Loucy (cell line): ENCODE measurements at regions not wholly inside any gene's neighbourhood (a gene's known extent, or its start where the extent isn't known, plus 50 kb on each side); places are given as distances from the start of the nearest gene placed in this dataset.

ENCODE experiments used
- H2AFZ ChIP-seq: fragments of 200-600 bp; sonication (generic); 2 replicates; pipeline ENCODE4 v1.6.0; 2016; ENCODE audit warnings: antibody characterized with exemption, mild to moderate bottlenecking, low read length, moderate library complexity
- H3F3A ChIP-seq: fragments of 200-600 bp; 2 replicates; pipeline ENCODE4 v1.6.0; 2016; ENCODE audit warnings: antibody characterized with exemption, low read depth, mild to moderate bottlenecking
- H3K27me3 ChIP-seq: fragments of 200-600 bp; sonication (generic); 2 replicates; pipeline ENCODE4 v1.6.1; 2014; ENCODE audit warnings: low read length, mild to moderate bottlenecking; ENCODE audit not compliant: insufficient read depth, poor library complexity, severe bottlenecking
- H3K36me3 ChIP-seq: fragments of 200-600 bp; sonication (generic); 2 replicates; pipeline ENCODE4 v1.6.1; 2016; ENCODE audit warnings: low read length; ENCODE audit not compliant: insufficient read depth
- H3K4me1 ChIP-seq: fragments of 200-600 bp; sonication (generic); 2 replicates; pipeline ENCODE4 v1.5.1; 2014; ENCODE audit warnings: low read length, mild to moderate bottlenecking; ENCODE audit not compliant: insufficient read depth, poor library complexity, severe bottlenecking
- H3K4me2 ChIP-seq: fragments of 200-600 bp; sonication (generic); 2 replicates; pipeline ENCODE4 v1.6.0; 2014; ENCODE audit warnings: antibody characterized with exemption, low read length, low read depth, mild to moderate bottlenecking; ENCODE audit not compliant: poor library complexity, severe bottlenecking
- H3K4me3 ChIP-seq: fragments of 200-600 bp; sonication (generic); 2 replicates; pipeline ENCODE4 v1.5.1; 2014; ENCODE audit warnings: low read length, mild to moderate bottlenecking, mixed read lengths; ENCODE audit not compliant: poor library complexity, severe bottlenecking
- H3K79me2 ChIP-seq: fragments of 200-600 bp; sonication (generic); 2 replicates; pipeline ENCODE4 v1.6.1; 2014; ENCODE audit warnings: low read length; ENCODE audit not compliant: insufficient read depth
- H3K9ac ChIP-seq: fragments of 200-600 bp; sonication (generic); 2 replicates; pipeline ENCODE4 v1.6.0; 2014; ENCODE audit warnings: mild to moderate bottlenecking, low read depth, low read length, moderate library complexity; ENCODE audit not compliant: poor library complexity, severe bottlenecking
- H3K9me2 ChIP-seq: fragments of 200-600 bp; sonication (generic); replicated peaks from 2 replicates; pipeline ENCODE4 v1.6.1; 2016; ENCODE audit warnings: low read depth, low read length, mixed read lengths
- H3K9me3 ChIP-seq: fragments of 200-600 bp; sonication (generic); 2 replicates; pipeline ENCODE4 v1.6.1; 2014; ENCODE audit warnings: mild to moderate bottlenecking, antibody characterized with exemption, low read length, low read depth; ENCODE audit not compliant: insufficient read depth
- H4K20me1 ChIP-seq: fragments of 200-600 bp; sonication (generic); 2 replicates; pipeline ENCODE4 v1.6.0; 2014; ENCODE audit warnings: antibody characterized with exemption, low read length, mild to moderate bottlenecking; ENCODE audit not compliant: insufficient read depth, poor library complexity, severe bottlenecking
- EZH2phosphoT487 ChIP-seq: fragments of 200-600 bp; IDR thresholded peaks from 2 replicates; pipeline ENCODE4 v1.6.1; 2018; ENCODE audit warnings: antibody characterized with exemption, mild to moderate bottlenecking, moderate library complexity, borderline replicate concordance
- TF ChIP-seq, protein P1 (sequence below): fragments of 200-600 bp; sonication (generic); conservative IDR thresholded peaks from 2 replicates; pipeline ENCODE4 v1.5.1; 2014; ENCODE audit warnings: mild to moderate bottlenecking, antibody characterized with exemption, low read length

DNA sequence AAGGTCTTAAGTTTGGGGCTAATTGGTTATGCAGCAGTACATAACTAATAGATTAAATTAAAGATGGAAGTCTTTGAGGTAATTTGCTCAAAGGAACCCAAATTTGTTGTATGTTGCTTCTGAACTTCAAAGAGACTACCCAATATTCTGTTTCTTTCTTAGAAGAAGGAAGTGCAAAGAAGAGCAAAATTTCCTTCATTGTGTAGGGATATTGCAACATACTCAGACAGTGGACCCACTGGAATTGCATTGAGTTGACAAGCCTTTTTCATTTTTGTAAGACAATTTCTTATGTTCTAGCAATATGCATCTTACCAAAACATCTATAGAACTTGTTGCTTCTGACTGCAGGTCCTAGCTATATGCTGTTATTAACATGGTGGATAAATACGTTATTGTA is 527.8 kb downstream of the SH2D4B start:
- H3K4me1 ChIP-seq, result peaks cover 6% of the 10 kb centered on the region
- H3K4me3 ChIP-seq, result no peak overlapping the region
- no peak overlapping the region for H3K4me2 ChIP-seq
- H3K9me3 ChIP-seq, result no peaks in the 10 kb centered on the region
- TF ChIP-seq EZH2phosphoT487, result no peak
- TF ChIP-seq, protein P1, sequence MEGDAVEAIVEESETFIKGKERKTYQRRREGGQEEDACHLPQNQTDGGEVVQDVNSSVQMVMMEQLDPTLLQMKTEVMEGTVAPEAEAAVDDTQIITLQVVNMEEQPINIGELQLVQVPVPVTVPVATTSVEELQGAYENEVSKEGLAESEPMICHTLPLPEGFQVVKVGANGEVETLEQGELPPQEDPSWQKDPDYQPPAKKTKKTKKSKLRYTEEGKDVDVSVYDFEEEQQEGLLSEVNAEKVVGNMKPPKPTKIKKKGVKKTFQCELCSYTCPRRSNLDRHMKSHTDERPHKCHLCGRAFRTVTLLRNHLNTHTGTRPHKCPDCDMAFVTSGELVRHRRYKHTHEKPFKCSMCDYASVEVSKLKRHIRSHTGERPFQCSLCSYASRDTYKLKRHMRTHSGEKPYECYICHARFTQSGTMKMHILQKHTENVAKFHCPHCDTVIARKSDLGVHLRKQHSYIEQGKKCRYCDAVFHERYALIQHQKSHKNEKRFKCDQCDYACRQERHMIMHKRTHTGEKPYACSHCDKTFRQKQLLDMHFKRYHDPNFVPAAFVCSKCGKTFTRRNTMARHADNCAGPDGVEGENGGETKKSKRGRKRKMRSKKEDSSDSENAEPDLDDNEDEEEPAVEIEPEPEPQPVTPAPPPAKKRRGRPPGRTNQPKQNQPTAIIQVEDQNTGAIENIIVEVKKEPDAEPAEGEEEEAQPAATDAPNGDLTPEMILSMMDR, result no peak
- H3K9ac ChIP-seq, result no peak overlapping the region
- no peaks in the 10 kb centered on the region for H3F3A ChIP-seq
- H3K27me3 ChIP-seq, result no peaks in the 10 kb centered on the region
- H4K20me1 ChIP-seq, result no peaks in the 10 kb centered on the region
- H2AFZ ChIP-seq, result no peak overlapping the region
- no peaks in the 10 kb centered on the region for H3K79me2 ChIP-seq
- H3K9me2 ChIP-seq, result no peaks in the 10 kb centered on the region
- H3K36me3 ChIP-seq, result no peaks in the 10 kb centered on the region

DNA sequence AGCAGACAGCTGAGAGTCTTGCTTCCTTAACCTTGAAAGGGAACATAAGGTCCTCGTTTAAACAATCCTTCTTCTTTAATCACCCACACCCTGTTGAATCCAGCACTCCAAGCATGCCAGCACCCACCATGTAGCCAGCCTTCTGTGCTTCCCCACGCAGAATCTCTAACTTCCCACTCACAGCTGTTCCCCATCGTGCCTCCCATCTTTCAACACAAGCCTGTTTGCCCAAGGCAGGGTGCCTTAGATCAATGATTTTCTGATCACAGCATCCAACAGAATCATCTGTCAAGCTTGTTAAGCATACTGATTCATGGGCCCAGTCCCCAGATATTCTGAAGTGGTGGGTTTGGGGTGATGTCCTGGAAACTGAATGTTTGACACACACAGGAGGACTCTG is 530.8 kb downstream of the SH2D4B start:
- H3K4me1 ChIP-seq, result no peaks in the 10 kb centered on the region
- H3K9me3 ChIP-seq, result no peaks in the 10 kb centered on the region
- no peak overlapping the region for H3K4me3 ChIP-seq
- H3K9ac ChIP-seq, result no peak overlapping the region
- TF ChIP-seq, protein P1, result no peak
- no peak for TF ChIP-seq EZH2phosphoT487
- no peaks in the 10 kb centered on the region for H3K9me2 ChIP-seq
- no peaks in the 10 kb centered on the region for H3K36me3 ChIP-seq
- H2AFZ ChIP-seq, result peak overlapping the region; percentile 30; the same call in 1 of the 2 replicates
- H3F3A ChIP-seq, result no peaks in the 10 kb centered on the region
- no peaks in the 10 kb centered on the region for H3K27me3 ChIP-seq
- no peaks in the 10 kb centered on the region for H3K79me2 ChIP-seq
- no peaks in the 10 kb centered on the region for H4K20me1 ChIP-seq
- H3K4me2 ChIP-seq, result no peak overlapping the region

DNA sequence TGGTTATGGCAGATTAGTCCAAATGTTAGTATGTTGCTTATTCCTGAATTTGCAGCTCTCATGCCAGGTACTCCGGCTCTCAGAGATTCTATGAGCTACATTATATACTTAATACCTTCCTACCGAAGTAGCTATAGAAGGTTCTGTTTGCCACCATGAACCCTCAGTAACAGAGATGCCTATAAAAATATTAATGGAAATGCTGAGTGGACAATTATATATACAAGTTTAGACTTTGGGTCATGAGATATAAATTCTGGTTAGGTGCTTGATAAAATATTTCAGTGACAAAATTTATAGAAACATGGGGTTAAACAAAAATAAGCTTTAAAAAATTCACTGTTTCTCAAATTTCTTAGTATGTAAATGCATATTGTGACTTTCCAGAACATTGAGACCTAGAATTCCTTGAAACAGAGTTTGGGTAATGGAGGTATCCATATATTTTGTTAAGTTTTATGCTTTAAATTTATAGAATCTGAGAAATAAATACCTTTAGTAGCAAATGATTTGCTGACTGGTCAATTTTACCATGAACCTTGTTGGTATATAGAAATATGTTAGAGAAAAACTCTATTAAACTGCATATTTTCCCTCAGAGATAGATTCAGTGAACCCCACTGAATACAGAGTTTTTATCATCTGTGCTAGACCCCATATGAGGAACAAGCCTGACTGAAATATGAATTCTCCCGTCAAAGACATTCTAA is 533.5 kb downstream of the SH2D4B start:
- Histone ChIP-seq H3K9me3 (no peaks in the 10 kb centered on the region), H3K79me2 (no peaks in the 10 kb centered on the region), H3K4me3 (no peak overlapping the region), H3K36me3 (no peaks in the 10 kb centered on the region), H3K4me2 (no peak overlapping the region), H3F3A (no peaks in the 10 kb centered on the region), H3K27me3 (no peaks in the 10 kb centered on the region), H4K20me1 (no peaks in the 10 kb centered on the region), H3K9me2 (no peaks in the 10 kb centered on the region), H2AFZ (no peak overlapping the region), H3K4me1 (no peaks in the 10 kb centered on the region), H3K9ac (no peak overlapping the region)
- TF ChIP-seq EZH2phosphoT487, result no peak
- TF ChIP-seq, protein P1, result no peak
